ENCODE measurements at regions not wholly inside any gene's neighbourhood (a gene's known extent, or its start where the extent isn't known, plus 50 kb on each side); places are given as distances from the start of the nearest gene placed in this dataset.
A peak's percentile ranks its signal among the peaks of the same experiment; 100 is the strongest.

- H3K9me3 ChIP-seq, result no peaks in the 10 kb centered on the region
- no peaks in the 10 kb centered on the region for H3F3A ChIP-seq (replicated peaks; ENCODE audit: insufficient read depth)
- no peaks in the 10 kb centered on the region for H3K36me3 ChIP-seq (replicated peaks in 1 of 2; ENCODE audit: control insufficient read depth in 1 of 2, insufficient read depth in 2 of 2, low read length in 1 of 2)
- H4K20me1 ChIP-seq (ENCODE audit: insufficient read depth), result no peaks in the 10 kb centered on the region
- no peaks in the 10 kb centered on the region for H3K27me3 ChIP-seq (ENCODE audit: insufficient read depth)
- H3K9me2 ChIP-seq, result no peaks in the 10 kb centered on the region
- peak in 1 of 2 experiments; percentile 21; a peak in 1 of 4 replicates for TF ChIP-seq EP300 (IDR thresholded peaks at IDR 0.05; ENCODE audit: borderline replicate concordance in 1 of 2, low read depth in 1 of 2, low read length in 1 of 2)
- TF ChIP-seq PBX3 (IDR thresholded peaks at IDR 0.05), result 0 out of 2 replicates have a peak, but pooled peaks have one; percentile 6
- TF ChIP-seq SIN3A (IDR thresholded peaks at IDR 0.05; ENCODE audit: borderline replicate concordance, low read depth, low read length), result no peak
- no peak for TF ChIP-seq TEAD4 (IDR thresholded peaks at IDR 0.05; ENCODE audit: borderline replicate concordance, insufficient read depth)
- H3K9ac ChIP-seq, result no peak overlapping the region
- no peaks in the 10 kb centered on the region for H3K79me2 ChIP-seq (ENCODE audit: insufficient read depth)
- DNase-seq, result no peak
- 14% methylated on average over 3 of the region's 3 CpGs for WGBS (ENCODE audit: low lambda C conversion rate)
- POLR2A ChIA-PET, result no interaction called here
- H3K4me2 ChIP-seq, result no peak overlapping the region
- CTCF ChIA-PET, result no interaction called here
- no peak overlapping the region for H2AFZ ChIP-seq (ENCODE audit: low read depth)
- no peak overlapping the region for H3K4me3 ChIP-seq (ENCODE audit: low read depth in 2 of 2, low read length in 1 of 2)
- H3K27ac ChIP-seq (ENCODE audit: low read depth in 2 of 2, low read length in 1 of 2), result no peak overlapping the region
- H3K4me1 ChIP-seq (ENCODE audit: control insufficient read depth in 1 of 2, insufficient read depth in 2 of 2, low read depth in 1 of 2, low read length in 1 of 2), result no peaks in the 10 kb centered on the region; a peak in 1 of 4 replicates
Measured at GRCh38 chr3:168705412-168705811, 609.7 kb upstream of the GOLIM4 start.

- 57% methylated on average over 3 of the region's 3 CpGs for WGBS (ENCODE audit: low lambda C conversion rate)
- Histone ChIP-seq H3K4me3 (ENCODE audit: low read depth in 2 of 2, low read length in 1 of 2) (no peak overlapping the region), H3K79me2 (ENCODE audit: insufficient read depth) (no peaks in the 10 kb centered on the region), H3K4me1 (ENCODE audit: control insufficient read depth in 1 of 2, insufficient read depth in 2 of 2, low read depth in 1 of 2, low read length in 1 of 2) (no peaks in the 10 kb centered on the region), H3K9me2 (no peaks in the 10 kb centered on the region), H3K9me3 (no peaks in the 10 kb centered on the region), H3K27ac (ENCODE audit: low read depth in 2 of 2, low read length in 1 of 2) (no peak overlapping the region), H2AFZ (ENCODE audit: low read depth) (no peak overlapping the region), H3K9ac (no peak overlapping the region), H3K27me3 (ENCODE audit: insufficient read depth) (no peaks in the 10 kb centered on the region), H4K20me1 (ENCODE audit: insufficient read depth) (no peaks in the 10 kb centered on the region), H3F3A (replicated peaks; ENCODE audit: insufficient read depth) (no peaks in the 10 kb centered on the region), H3K4me2 (no peak overlapping the region), H3K36me3 (replicated peaks in 1 of 2; ENCODE audit: control insufficient read depth in 1 of 2, insufficient read depth in 2 of 2, low read length in 1 of 2) (no peaks in the 10 kb centered on the region)
- DNase-seq, result no peak
- ChIA-PET CTCF (interaction anchor here (1.0 kb wide), 1 partner anchor 20 kb away, joined by 4 read pairs; no protein-coding TSS in a partner anchor), POLR2A (no interaction called here)
- TF ChIP-seq YY1 (IDR thresholded peaks at IDR 0.05; ENCODE audit: low read depth) (no peak), NRF1 (IDR thresholded peaks at IDR 0.05; ENCODE audit: low read depth, low read length) (no peak), EZH2phosphoT487 (IDR thresholded peaks at IDR 0.05; ENCODE audit: borderline replicate concordance, low read depth) (no peak), MXI1 (IDR thresholded peaks at IDR 0.05; ENCODE audit: low read depth, low read length) (no peak), EP300 (IDR thresholded peaks at IDR 0.05; ENCODE audit: borderline replicate concordance in 1 of 2, low read depth in 1 of 2, low read length in 1 of 2) (no peak), CHD2 (IDR thresholded peaks at IDR 0.05; ENCODE audit: low read length, partially characterized antibody) (no peak), GABPA (IDR thresholded peaks at IDR 0.05; ENCODE audit: low read depth) (no peak), SIN3A (IDR thresholded peaks at IDR 0.05; ENCODE audit: borderline replicate concordance, low read depth, low read length) (no peak), TCF12 (IDR thresholded peaks at IDR 0.05) (no peak), ELF1 (IDR thresholded peaks at IDR 0.05) (no peak), CTCF (IDR thresholded peaks at IDR 0.05) (no peak), JUND (IDR thresholded peaks at IDR 0.05) (no peak), REST (IDR thresholded peaks at IDR 0.05; ENCODE audit: low read depth, low read length) (no peak), FOSL2 (IDR thresholded peaks at IDR 0.05; ENCODE audit: borderline replicate concordance, low read depth) (no peak)
Measured at GRCh38 chr3:168696051-168696450, 600.3 kb upstream of the GOLIM4 start.

Measured in SK-N-SH (cell line).